KMS-11 (cell line): ENCODE measurements at regions not wholly inside any gene's neighbourhood (a gene's known extent, or its start where the extent isn't known, plus 50 kb on each side); places are given as distances from the start of the nearest gene placed in this dataset.

Source experiments
- H2AFZ ChIP-seq: fragments of 200-600 bp; sonication (generic); 2 replicates; pipeline ENCODE4 v1.6.1; 2016; ENCODE audit warnings: antibody characterized with exemption, mixed run types, low read depth
- H3K27ac ChIP-seq: fragments of 200-600 bp; sonication (generic); 2 replicates; pipeline ENCODE4 v1.6.1; 2016; ENCODE audit warnings: mild to moderate bottlenecking, mixed run types
- H3K27me3 ChIP-seq: fragments of 200-600 bp; sonication (generic); 2 replicates; pipeline ENCODE4 v1.6.1; 2017; ENCODE audit warnings: mild to moderate bottlenecking, low read depth, mixed run types, moderate library complexity; ENCODE audit not compliant: insufficient read depth
- H3K36me3 ChIP-seq: fragments of 200-600 bp; sonication (generic); 2 replicates; pipeline ENCODE4 v1.6.1; 2017; ENCODE audit warnings: mild to moderate bottlenecking, mixed run types; ENCODE audit not compliant: insufficient read depth
- H3K4me1 ChIP-seq: fragments of 200-600 bp; sonication (generic); 2 replicates; pipeline ENCODE4 v1.6.1; 2016; ENCODE audit warnings: mild to moderate bottlenecking, low read depth, mixed run types; ENCODE audit not compliant: poor library complexity, severe bottlenecking
- H3K4me2 ChIP-seq: fragments of 200-600 bp; sonication (generic); 2 replicates; pipeline ENCODE4 v1.7.0; 2016; ENCODE audit warnings: mild to moderate bottlenecking, mixed run types
- H3K4me3 ChIP-seq: fragments of 200-600 bp; sonication (generic); IDR thresholded peaks from 2 replicates; pipeline ENCODE4 v1.6.1; 2017; ENCODE audit warnings: low read depth, low read length, mixed read lengths; ENCODE audit not compliant: insufficient read depth
- H3K79me2 ChIP-seq: fragments of 200-600 bp; sonication (generic); 2 replicates; pipeline ENCODE4 v1.6.1; 2016; ENCODE audit warnings: low read depth, mixed run types; ENCODE audit not compliant: insufficient read depth
- H3K9ac ChIP-seq: fragments of 200-600 bp; sonication (generic); 2 replicates; pipeline ENCODE4 v1.6.1; 2016; ENCODE audit warnings: mild to moderate bottlenecking, mixed run types
- H4K20me1 ChIP-seq: fragments of 200-600 bp; sonication (generic); 2 replicates; pipeline ENCODE4 v1.6.1; 2016; ENCODE audit warnings: mild to moderate bottlenecking, mixed run types; ENCODE audit not compliant: insufficient read depth
- TF ChIP-seq, protein P1 (sequence below): fragments of 200-600 bp; sonication (generic); conservative IDR thresholded peaks from 2 replicates; pipeline ENCODE4 v1.6.1; 2017; ENCODE audit warnings: low read depth, mild to moderate bottlenecking, antibody characterized with exemption, low read length, moderate library complexity, mixed read lengths

DNA sequence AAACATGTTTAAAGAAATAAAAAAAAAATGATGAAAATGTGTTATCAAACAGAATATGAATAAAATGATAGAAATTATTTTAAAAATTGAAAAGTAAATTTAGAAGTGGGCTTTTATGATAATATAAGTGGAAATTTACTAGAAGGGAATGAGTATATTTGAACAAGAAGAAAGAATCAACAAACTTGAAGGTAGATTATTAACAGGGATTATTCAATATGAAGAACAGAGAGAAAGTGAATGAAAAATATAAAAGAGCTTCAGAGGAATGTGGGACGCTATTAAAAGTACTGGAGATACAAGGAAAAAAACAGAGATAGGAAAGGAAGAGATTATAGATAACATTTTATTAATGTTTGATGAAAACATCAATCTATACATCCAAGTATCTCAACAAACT lies 1014.4 kb upstream of the CITED2 start:
- Histone ChIP-seq H3K27me3 (no peaks in the 10 kb centered on the region), H3K79me2 (no peaks in the 10 kb centered on the region), H3K4me3 (no peak overlapping the region), H3K36me3 (no peaks in the 10 kb centered on the region), H3K4me1 (no peaks in the 10 kb centered on the region), H2AFZ (no peak overlapping the region), H3K4me2 (no peak overlapping the region), H3K9ac (no peak overlapping the region), H3K27ac (no peak overlapping the region), H4K20me1 (no peaks in the 10 kb centered on the region)
- TF ChIP-seq, protein P1, sequence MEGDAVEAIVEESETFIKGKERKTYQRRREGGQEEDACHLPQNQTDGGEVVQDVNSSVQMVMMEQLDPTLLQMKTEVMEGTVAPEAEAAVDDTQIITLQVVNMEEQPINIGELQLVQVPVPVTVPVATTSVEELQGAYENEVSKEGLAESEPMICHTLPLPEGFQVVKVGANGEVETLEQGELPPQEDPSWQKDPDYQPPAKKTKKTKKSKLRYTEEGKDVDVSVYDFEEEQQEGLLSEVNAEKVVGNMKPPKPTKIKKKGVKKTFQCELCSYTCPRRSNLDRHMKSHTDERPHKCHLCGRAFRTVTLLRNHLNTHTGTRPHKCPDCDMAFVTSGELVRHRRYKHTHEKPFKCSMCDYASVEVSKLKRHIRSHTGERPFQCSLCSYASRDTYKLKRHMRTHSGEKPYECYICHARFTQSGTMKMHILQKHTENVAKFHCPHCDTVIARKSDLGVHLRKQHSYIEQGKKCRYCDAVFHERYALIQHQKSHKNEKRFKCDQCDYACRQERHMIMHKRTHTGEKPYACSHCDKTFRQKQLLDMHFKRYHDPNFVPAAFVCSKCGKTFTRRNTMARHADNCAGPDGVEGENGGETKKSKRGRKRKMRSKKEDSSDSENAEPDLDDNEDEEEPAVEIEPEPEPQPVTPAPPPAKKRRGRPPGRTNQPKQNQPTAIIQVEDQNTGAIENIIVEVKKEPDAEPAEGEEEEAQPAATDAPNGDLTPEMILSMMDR: no peak

DNA sequence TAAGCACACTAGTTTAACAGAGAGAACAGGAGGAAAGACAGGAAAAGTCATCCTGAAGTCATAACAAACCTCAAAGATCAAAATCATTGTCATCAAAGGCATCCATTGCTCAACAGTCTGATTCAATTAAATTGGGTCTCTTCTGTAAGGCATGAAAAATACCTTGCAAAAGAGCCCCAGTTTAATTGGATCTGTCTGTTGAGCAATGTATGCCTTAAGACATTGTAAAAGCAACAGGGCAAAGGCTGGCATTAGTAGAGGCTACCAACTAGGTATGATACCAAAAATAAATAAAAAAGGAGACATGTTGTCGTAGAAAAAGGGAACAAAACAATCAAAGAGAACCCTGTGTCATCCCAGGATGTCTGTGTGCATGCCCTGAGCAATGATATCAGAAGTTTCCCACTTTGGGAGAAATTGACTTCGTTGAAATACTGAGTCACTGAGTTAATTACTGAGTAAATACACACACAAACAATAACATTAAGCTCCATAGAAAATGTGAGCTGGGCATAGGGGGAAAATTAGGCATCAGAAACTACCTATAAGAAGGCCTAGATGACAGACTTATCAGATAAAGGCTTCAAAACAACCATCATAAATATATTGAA lies 1013.8 kb upstream of the CITED2 start:
- H3K36me3 ChIP-seq: no peaks in the 10 kb centered on the region
- H3K4me1 ChIP-seq: no peaks in the 10 kb centered on the region
- H3K79me2 ChIP-seq: no peaks in the 10 kb centered on the region
- no peaks in the 10 kb centered on the region for H3K27me3 ChIP-seq
- H4K20me1 ChIP-seq: no peaks in the 10 kb centered on the region
- no peak overlapping the region for H3K4me3 ChIP-seq
- no peak overlapping the region for H3K4me2 ChIP-seq
- no peak overlapping the region for H3K27ac ChIP-seq
- TF ChIP-seq, protein P1: no peak
- H2AFZ ChIP-seq: no peak overlapping the region
- no peak overlapping the region for H3K9ac ChIP-seq

DNA sequence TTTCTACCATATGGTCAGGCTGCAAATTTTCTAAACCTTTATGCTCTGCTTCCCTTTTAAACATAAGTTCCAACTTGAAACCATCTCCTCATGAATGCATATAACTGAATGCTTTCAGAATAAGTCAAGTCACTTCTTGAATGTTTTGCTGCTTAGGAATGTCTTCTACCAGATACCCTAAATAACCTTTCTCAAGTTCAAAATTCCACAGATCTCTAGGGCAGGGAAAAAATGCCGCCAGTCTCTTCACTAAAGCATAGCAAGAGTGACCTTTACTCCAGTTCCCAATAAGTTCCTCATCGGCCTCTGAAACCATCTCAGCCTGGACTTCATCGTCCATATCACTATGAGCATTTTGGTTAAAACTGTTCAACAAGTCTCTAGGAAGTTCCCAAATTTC lies 1011.2 kb upstream of the CITED2 start:
- no peaks in the 10 kb centered on the region for H3K79me2 ChIP-seq
- no peak overlapping the region for H3K27ac ChIP-seq
- H4K20me1 ChIP-seq: no peaks in the 10 kb centered on the region
- H3K36me3 ChIP-seq: no peaks in the 10 kb centered on the region
- H3K4me2 ChIP-seq: no peak overlapping the region
- H3K9ac ChIP-seq: no peak overlapping the region
- H3K4me1 ChIP-seq: no peaks in the 10 kb centered on the region
- no peaks in the 10 kb centered on the region for H3K27me3 ChIP-seq
- TF ChIP-seq, protein P1: no peak
- H2AFZ ChIP-seq: no peak overlapping the region
- H3K4me3 ChIP-seq: no peak overlapping the region

DNA sequence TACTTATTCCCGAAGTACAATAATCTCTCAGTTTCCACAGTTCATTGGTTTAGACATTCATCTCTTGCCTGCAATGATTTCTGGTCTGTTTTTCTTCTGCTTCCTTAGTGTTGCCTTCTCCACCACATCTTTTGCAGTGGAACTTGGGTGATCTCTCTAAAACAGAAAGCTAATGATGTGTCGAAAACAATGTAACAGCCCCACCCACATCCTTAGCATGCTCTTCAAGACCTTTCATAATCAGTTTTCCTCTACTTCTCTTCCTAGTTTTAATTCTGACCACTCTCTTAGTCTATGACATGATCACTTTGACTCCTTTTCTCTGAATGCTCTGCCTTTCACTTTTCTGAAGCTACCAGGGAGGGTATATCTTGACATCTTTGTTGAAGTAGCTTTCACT lies 1007.9 kb upstream of the CITED2 start:
- Histone ChIP-seq H4K20me1 (no peaks in the 10 kb centered on the region), H3K27ac (no peak overlapping the region), H3K4me2 (no peak overlapping the region), H3K36me3 (no peaks in the 10 kb centered on the region), H3K27me3 (no peaks in the 10 kb centered on the region), H3K4me3 (no peak overlapping the region), H2AFZ (no peak overlapping the region), H3K79me2 (no peaks in the 10 kb centered on the region), H3K9ac (no peak overlapping the region), H3K4me1 (no peaks in the 10 kb centered on the region)
- TF ChIP-seq, protein P1: no peak
